ENCODE measurements at regions not wholly inside any gene's neighbourhood (a gene's known extent, or its start where the extent isn't known, plus 50 kb on each side); places are given as distances from the start of the nearest gene placed in this dataset.

DNA sequence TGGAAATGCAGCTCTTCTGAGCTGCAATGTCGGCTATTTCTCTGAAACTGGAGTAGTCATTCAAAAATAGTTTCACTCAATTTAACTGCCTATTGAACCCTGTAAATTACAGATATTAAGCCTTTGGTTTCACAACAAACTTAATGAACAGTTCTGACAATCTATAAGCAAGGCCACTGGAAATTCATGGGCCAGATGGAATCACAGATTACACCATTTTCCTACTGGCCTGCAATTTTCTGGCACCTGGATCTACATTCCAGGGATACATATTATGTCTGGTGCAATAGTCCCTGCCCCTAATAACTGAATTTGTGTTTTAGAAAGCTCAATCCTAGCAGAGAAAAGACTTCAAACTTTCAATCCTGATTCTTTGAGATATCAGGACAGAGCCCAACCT is 551.7 kb downstream of the RNF144A start:
- TF ChIP-seq, protein P1, sequence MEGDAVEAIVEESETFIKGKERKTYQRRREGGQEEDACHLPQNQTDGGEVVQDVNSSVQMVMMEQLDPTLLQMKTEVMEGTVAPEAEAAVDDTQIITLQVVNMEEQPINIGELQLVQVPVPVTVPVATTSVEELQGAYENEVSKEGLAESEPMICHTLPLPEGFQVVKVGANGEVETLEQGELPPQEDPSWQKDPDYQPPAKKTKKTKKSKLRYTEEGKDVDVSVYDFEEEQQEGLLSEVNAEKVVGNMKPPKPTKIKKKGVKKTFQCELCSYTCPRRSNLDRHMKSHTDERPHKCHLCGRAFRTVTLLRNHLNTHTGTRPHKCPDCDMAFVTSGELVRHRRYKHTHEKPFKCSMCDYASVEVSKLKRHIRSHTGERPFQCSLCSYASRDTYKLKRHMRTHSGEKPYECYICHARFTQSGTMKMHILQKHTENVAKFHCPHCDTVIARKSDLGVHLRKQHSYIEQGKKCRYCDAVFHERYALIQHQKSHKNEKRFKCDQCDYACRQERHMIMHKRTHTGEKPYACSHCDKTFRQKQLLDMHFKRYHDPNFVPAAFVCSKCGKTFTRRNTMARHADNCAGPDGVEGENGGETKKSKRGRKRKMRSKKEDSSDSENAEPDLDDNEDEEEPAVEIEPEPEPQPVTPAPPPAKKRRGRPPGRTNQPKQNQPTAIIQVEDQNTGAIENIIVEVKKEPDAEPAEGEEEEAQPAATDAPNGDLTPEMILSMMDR (IDR thresholded peaks at IDR 0.05) = no peak
- Mint-ChIP-seq H3K9me3 (ENCODE audit: unreplicated experiment) (peaks cover 7% of the 10 kb centered on the region), H3K27ac (ENCODE audit: unreplicated experiment) (no peak overlapping the region), H3K4me3 (ENCODE audit: unreplicated experiment) (no peak overlapping the region), H3K27me3 (ENCODE audit: unreplicated experiment) (no peaks in the 10 kb centered on the region), H3K36me3 (ENCODE audit: unreplicated experiment) (no peaks in the 10 kb centered on the region), H3K4me1 (ENCODE audit: unreplicated experiment) (no peaks in the 10 kb centered on the region)
- no peak for DNase-seq (ENCODE audit: extremely low spot score, unreplicated experiment)

DNA sequence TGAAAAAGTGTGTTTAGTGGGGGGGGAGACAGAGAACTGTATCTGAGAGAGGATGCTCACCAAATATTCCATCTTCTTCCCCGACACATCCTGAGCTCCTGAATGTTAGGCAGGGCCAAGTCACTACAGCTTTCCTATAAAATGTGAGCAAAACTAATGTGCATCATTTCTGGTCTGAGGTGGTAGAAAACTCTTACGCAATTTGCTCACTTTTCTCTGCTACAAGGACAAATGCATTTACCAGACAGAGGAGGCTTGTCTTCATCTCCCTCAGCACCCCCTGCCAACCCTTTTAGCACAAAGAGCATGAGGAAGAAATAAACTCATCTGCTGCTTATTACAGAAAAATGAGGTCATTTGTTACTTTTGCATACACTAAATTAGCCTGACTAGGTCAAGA is 554.0 kb downstream of the RNF144A start:
- Mint-ChIP-seq H3K27ac (ENCODE audit: unreplicated experiment) (no peak overlapping the region), H3K9me3 (ENCODE audit: unreplicated experiment) (peaks cover 4% of the 10 kb centered on the region), H3K36me3 (ENCODE audit: unreplicated experiment) (no peaks in the 10 kb centered on the region), H3K27me3 (ENCODE audit: unreplicated experiment) (no peaks in the 10 kb centered on the region), H3K4me3 (ENCODE audit: unreplicated experiment) (no peak overlapping the region), H3K4me1 (ENCODE audit: unreplicated experiment) (no peaks in the 10 kb centered on the region)
- TF ChIP-seq, protein P1 (IDR thresholded peaks at IDR 0.05) = no peak
- DNase-seq (ENCODE audit: extremely low spot score, unreplicated experiment) = no peak

DNA sequence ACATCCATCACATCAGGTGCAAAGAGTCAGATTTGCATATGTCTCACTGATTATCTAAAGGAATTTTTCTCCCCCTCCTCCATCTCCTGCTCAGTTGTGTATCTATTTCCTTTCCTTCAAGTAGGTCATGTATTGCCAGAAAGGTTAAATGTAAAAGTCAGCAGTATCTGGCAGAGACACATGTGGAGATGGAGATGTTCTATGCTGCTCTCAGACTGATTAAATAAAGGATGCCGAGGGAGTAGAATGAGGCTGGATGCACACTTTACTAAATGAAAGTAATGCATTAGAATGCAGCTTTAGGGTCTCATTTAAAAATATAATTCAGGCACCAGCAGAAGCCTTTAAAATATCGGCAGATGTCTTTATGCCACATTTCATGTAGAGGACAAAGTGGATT is 555.3 kb downstream of the RNF144A start:
- TF ChIP-seq, protein P1 (IDR thresholded peaks at IDR 0.05) = no peak
- H3K4me3 Mint-ChIP-seq (ENCODE audit: unreplicated experiment) = no peak overlapping the region
- no peaks in the 10 kb centered on the region for H3K36me3 Mint-ChIP-seq (ENCODE audit: unreplicated experiment)
- H3K27ac Mint-ChIP-seq (ENCODE audit: unreplicated experiment) = no peak overlapping the region
- no peaks in the 10 kb centered on the region for H3K4me1 Mint-ChIP-seq (ENCODE audit: unreplicated experiment)
- no peaks in the 10 kb centered on the region for H3K27me3 Mint-ChIP-seq (ENCODE audit: unreplicated experiment)
- H3K9me3 Mint-ChIP-seq (ENCODE audit: unreplicated experiment) = no peaks in the 10 kb centered on the region
- no peak for DNase-seq (ENCODE audit: extremely low spot score, unreplicated experiment)

DNA sequence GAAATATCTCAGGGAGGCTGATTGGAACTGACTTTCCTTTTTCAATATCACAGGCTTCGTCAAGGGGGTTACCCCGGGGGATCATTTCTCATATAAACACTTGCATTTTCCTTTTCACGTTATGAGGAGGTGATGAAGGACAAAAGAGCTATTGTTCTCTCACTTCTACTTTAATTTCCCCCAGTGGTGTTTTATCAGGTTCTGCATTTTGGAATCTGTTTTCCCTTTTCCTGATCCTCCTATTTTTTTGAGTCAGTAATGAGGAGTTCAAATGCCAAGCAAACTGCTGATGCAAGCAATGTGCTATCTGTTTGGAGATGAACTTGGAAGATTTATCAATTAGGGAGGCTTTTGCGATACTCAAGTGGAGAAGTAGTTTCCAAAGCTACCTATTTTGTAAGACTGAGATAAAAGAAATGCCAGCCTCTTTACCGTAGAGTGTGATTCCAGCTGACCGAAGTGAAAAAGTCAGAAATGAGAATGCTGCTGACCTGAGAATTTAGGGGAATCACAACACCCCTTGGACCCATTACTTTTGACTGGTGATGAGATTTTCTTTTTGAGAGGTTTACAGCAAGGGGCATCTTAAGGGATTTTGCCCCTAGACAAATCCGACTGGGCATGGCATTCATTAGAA is 556.0 kb downstream of the RNF144A start:
- H3K36me3 Mint-ChIP-seq (ENCODE audit: unreplicated experiment) = no peaks in the 10 kb centered on the region
- DNase-seq (ENCODE audit: extremely low spot score, unreplicated experiment) = no peak
- no peaks in the 10 kb centered on the region for H3K27me3 Mint-ChIP-seq (ENCODE audit: unreplicated experiment)
- H3K27ac Mint-ChIP-seq (ENCODE audit: unreplicated experiment) = no peak overlapping the region
- no peaks in the 10 kb centered on the region for H3K4me1 Mint-ChIP-seq (ENCODE audit: unreplicated experiment)
- H3K4me3 Mint-ChIP-seq (ENCODE audit: unreplicated experiment) = no peak overlapping the region
- H3K9me3 Mint-ChIP-seq (ENCODE audit: unreplicated experiment) = no peaks in the 10 kb centered on the region
- TF ChIP-seq, protein P1 (IDR thresholded peaks at IDR 0.05) = no peak

DNA sequence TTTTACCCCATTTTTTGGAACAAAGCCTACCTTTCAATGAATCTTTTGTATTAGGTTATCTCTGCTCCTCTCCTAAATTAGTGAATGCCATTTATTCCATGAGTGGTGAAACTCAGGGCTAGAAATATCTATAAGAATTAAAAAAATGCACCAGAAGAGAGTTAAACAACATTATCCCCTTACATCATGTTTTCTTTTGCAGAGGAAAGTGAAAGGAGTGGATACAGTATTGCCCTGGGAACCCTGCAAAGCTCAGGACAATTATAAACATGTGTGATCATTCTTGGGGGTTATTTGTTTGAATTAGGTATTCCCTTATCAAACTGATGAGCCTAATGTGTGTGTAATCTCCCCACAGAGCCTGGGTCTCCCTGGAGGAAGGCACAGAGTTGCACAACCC is 559.2 kb downstream of the RNF144A start:
- DNase-seq (ENCODE audit: extremely low spot score, unreplicated experiment) = no peak
- H3K27me3 Mint-ChIP-seq (ENCODE audit: unreplicated experiment) = no peaks in the 10 kb centered on the region
- no peaks in the 10 kb centered on the region for H3K4me1 Mint-ChIP-seq (ENCODE audit: unreplicated experiment)
- no peak overlapping the region for H3K27ac Mint-ChIP-seq (ENCODE audit: unreplicated experiment)
- TF ChIP-seq, protein P1 (IDR thresholded peaks at IDR 0.05) = no peak
- no peaks in the 10 kb centered on the region for H3K9me3 Mint-ChIP-seq (ENCODE audit: unreplicated experiment)
- H3K4me3 Mint-ChIP-seq (ENCODE audit: unreplicated experiment) = no peak overlapping the region
- no peaks in the 10 kb centered on the region for H3K36me3 Mint-ChIP-seq (ENCODE audit: unreplicated experiment)
